Ishikawa (cell line): ENCODE measurements at regions not wholly inside any gene's neighbourhood (a gene's known extent, or its start where the extent isn't known, plus 50 kb on each side); places are given as distances from the start of the nearest gene placed in this dataset.

Experiments
- EP300 ChIP-seq: IDR thresholded peaks from 2 replicates; pipeline ENCODE4 v1.6.1; 2012; ENCODE audit warnings: borderline replicate concordance
- RAD21 ChIP-seq: IDR thresholded peaks from 2 replicates; pipeline ENCODE4 v1.6.1; 2012; ENCODE audit warnings: low read depth
- TAF1 ChIP-seq: IDR thresholded peaks from 2 replicates; pipeline ENCODE4 v1.6.1; 2012; ENCODE audit warnings: low read depth, mild to moderate bottlenecking
- TEAD4 ChIP-seq: IDR thresholded peaks from 2 replicates; pipeline ENCODE4 v1.6.1; 2012
- TF ChIP-seq, protein P1 (sequence below): IDR thresholded peaks from 2 replicates; pipeline ENCODE4 v1.6.1; 2012
- TF ChIP-seq, protein P2 (sequence below): IDR thresholded peaks from 2 replicates; pipeline ENCODE4 v1.6.1; 2012; ENCODE audit warnings: low read depth, mild to moderate bottlenecking

DNA sequence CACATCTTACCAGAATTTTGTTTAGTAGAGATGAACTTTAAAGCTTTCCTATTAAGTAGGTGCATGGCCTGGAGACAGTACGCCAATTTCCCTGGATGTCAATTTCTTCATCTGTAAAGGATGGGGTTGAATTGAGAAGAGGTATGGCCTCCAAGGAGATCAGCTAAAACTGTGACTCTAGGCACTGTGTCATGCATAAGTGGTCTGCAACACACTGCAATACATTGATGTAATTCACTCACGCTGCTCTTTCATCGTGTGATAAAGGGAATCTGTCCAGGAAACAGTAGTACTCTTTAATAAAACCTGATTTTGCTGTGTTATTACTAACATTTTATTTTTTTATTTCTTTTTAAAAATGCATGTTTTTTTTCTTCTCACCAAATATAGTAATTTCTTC, 795.8 kb downstream of the DIAPH3 start:
- TF ChIP-seq TEAD4: no peak
- TF ChIP-seq TAF1: no peak
- TF ChIP-seq, protein P1, sequence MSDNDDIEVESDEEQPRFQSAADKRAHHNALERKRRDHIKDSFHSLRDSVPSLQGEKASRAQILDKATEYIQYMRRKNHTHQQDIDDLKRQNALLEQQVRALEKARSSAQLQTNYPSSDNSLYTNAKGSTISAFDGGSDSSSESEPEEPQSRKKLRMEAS: no peak
- TF ChIP-seq EP300: no peak
- TF ChIP-seq RAD21: no peak
- TF ChIP-seq, protein P2, sequence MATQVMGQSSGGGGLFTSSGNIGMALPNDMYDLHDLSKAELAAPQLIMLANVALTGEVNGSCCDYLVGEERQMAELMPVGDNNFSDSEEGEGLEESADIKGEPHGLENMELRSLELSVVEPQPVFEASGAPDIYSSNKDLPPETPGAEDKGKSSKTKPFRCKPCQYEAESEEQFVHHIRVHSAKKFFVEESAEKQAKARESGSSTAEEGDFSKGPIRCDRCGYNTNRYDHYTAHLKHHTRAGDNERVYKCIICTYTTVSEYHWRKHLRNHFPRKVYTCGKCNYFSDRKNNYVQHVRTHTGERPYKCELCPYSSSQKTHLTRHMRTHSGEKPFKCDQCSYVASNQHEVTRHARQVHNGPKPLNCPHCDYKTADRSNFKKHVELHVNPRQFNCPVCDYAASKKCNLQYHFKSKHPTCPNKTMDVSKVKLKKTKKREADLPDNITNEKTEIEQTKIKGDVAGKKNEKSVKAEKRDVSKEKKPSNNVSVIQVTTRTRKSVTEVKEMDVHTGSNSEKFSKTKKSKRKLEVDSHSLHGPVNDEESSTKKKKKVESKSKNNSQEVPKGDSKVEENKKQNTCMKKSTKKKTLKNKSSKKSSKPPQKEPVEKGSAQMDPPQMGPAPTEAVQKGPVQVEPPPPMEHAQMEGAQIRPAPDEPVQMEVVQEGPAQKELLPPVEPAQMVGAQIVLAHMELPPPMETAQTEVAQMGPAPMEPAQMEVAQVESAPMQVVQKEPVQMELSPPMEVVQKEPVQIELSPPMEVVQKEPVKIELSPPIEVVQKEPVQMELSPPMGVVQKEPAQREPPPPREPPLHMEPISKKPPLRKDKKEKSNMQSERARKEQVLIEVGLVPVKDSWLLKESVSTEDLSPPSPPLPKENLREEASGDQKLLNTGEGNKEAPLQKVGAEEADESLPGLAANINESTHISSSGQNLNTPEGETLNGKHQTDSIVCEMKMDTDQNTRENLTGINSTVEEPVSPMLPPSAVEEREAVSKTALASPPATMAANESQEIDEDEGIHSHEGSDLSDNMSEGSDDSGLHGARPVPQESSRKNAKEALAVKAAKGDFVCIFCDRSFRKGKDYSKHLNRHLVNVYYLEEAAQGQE: no peak
